Hepatocyte (in vitro differentiated cells): ENCODE measurements at regions not wholly inside any gene's neighbourhood (a gene's known extent, or its start where the extent isn't known, plus 50 kb on each side); places are given as distances from the start of the nearest gene placed in this dataset.

Experiments
- EZH2 ChIP-seq: fragments of 200-600 bp; sonication (generic); IDR thresholded peaks from 2 replicates; pipeline ENCODE4 v1.6.1; 2016; ENCODE audit warnings: antibody characterized with exemption, mild to moderate bottlenecking, borderline replicate concordance
- EZH2phosphoT487 ChIP-seq: fragments of 200-600 bp; sonication (generic); IDR thresholded peaks from one replicate; pipeline ENCODE4 v1.6.1; 2018; ENCODE audit warnings: antibody characterized with exemption, mild to moderate bottlenecking, low read depth, moderate library complexity; ENCODE audit not compliant: unreplicated experiment, severe bottlenecking
- TF ChIP-seq, protein P1 (sequence below): fragments of 200-600 bp; sonication (generic); IDR thresholded peaks from 2 replicates; pipeline ENCODE4 v1.5.1; 2016; ENCODE audit warnings: antibody characterized with exemption, mild to moderate bottlenecking; ENCODE audit not compliant: poor library complexity

DNA sequence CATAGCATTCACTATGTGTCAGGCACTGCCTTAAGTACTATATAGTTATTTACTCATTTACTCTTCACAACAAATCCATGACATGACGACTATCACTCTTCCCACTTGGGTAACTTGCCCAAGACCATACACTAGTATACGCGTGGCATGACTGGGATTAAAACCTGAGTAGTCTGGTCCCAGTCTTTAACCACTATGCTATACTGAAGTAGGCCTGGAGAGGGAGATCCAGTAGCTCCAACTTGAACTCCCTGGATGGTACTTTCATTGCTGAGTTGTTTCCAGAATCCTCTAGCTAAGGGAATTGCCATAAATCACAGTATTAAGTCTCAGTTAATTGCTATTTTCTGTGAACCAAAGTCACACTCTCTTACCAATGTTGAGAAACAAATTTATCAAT is 116.2 kb upstream of the LSAMP start:
- TF ChIP-seq, protein P1, sequence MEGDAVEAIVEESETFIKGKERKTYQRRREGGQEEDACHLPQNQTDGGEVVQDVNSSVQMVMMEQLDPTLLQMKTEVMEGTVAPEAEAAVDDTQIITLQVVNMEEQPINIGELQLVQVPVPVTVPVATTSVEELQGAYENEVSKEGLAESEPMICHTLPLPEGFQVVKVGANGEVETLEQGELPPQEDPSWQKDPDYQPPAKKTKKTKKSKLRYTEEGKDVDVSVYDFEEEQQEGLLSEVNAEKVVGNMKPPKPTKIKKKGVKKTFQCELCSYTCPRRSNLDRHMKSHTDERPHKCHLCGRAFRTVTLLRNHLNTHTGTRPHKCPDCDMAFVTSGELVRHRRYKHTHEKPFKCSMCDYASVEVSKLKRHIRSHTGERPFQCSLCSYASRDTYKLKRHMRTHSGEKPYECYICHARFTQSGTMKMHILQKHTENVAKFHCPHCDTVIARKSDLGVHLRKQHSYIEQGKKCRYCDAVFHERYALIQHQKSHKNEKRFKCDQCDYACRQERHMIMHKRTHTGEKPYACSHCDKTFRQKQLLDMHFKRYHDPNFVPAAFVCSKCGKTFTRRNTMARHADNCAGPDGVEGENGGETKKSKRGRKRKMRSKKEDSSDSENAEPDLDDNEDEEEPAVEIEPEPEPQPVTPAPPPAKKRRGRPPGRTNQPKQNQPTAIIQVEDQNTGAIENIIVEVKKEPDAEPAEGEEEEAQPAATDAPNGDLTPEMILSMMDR, result no peak
- TF ChIP-seq EZH2phosphoT487 (no peak), EZH2 (no peak)
